HepG2 (cell line): ENCODE measurements at regions not wholly inside any gene's neighbourhood (a gene's known extent, or its start where the extent isn't known, plus 50 kb on each side); places are given as distances from the start of the nearest gene placed in this dataset.

ENCODE experiments used
- ARID5B ChIP-seq: IDR thresholded peaks from 2 replicates; pipeline ENCODE4 v1.4.0; 2020; ENCODE audit warnings: mild to moderate bottlenecking, missing genetic modification reagents
- ARNTL ChIP-seq: sonication (generic); formaldehyde crosslinking; IDR thresholded peaks from 2 replicates; pipeline ENCODE4 v1.4.0; 2020; ENCODE audit warnings: mild to moderate bottlenecking, missing genetic modification reagents
- CREM ChIP-seq, 2 experiments: sonication (generic) in 1 of 2; formaldehyde crosslinking in 1 of 2; IDR thresholded peaks; 2 replicates each; pipeline versions ENCODE4 v1.4.0 to v1.6.1; 2016 to 2020; ENCODE audit warnings: antibody characterized with exemption in 1 of 2, mild to moderate bottlenecking in 1 of 2, missing genetic modification reagents in 1 of 2
- EHMT2 ChIP-seq: fragments of 200-600 bp; sonication (generic); IDR thresholded peaks from 2 replicates; pipeline ENCODE4 v1.7.0; 2017; ENCODE audit warnings: antibody characterized with exemption, low read depth, low read length, borderline replicate concordance
- KAT8 ChIP-seq: IDR thresholded peaks from 2 replicates; pipeline ENCODE4 v1.6.1; 2016; ENCODE audit warnings: missing genetic modification reagents, missing compliant biosample characterization
- KMT2B ChIP-seq: IDR thresholded peaks from 2 replicates; pipeline ENCODE4 v1.6.1; 2016; ENCODE audit warnings: missing genetic modification reagents, missing compliant biosample characterization
- MED1 ChIP-seq: sonication (generic); formaldehyde crosslinking; IDR thresholded peaks from 2 replicates; pipeline ENCODE4 v1.4.0; 2020; ENCODE audit warnings: missing genetic modification reagents
- MED13 ChIP-seq: sonication (generic); formaldehyde crosslinking; IDR thresholded peaks from 2 replicates; pipeline ENCODE4 v1.5.0; 2020; ENCODE audit warnings: missing genetic modification reagents
- NFE2L1 ChIP-seq: sonication (generic); formaldehyde crosslinking; IDR thresholded peaks from 2 replicates; pipeline ENCODE4 v1.4.0; 2020; ENCODE audit warnings: missing genetic modification reagents, mild to moderate bottlenecking, borderline replicate concordance
- PBX3 ChIP-seq: sonication (generic); formaldehyde crosslinking; IDR thresholded peaks from 2 replicates; pipeline ENCODE4 v1.8.1; 2023; ENCODE audit warnings: missing genetic modification reagents, inconsistent platforms, borderline replicate concordance
- SCMH1 ChIP-seq: sonication (generic); formaldehyde crosslinking; IDR thresholded peaks from 2 replicates; pipeline ENCODE4 v1.9.0; 2021; ENCODE audit warnings: missing genetic modification reagents, mild to moderate bottlenecking, borderline replicate concordance
- SMARCC2 ChIP-seq: fragments of 450-650 bp; IDR thresholded peaks from 2 replicates; pipeline ENCODE4 v1.6.1; 2017; ENCODE audit warnings: antibody characterized with exemption, mild to moderate bottlenecking
- SUZ12 ChIP-seq: fragments of 150-350 bp; IDR thresholded peaks from 2 replicates; pipeline ENCODE4 v1.6.1; 2014; ENCODE audit warnings: low read depth, low read length
- TBX3 ChIP-seq: fragments of 450-650 bp; IDR thresholded peaks from 2 replicates; pipeline ENCODE4 v1.6.1; 2017; ENCODE audit warnings: antibody characterized with exemption, mild to moderate bottlenecking, inconsistent platforms, borderline replicate concordance
- WIZ ChIP-seq: sonication (generic); formaldehyde crosslinking; IDR thresholded peaks from 2 replicates; pipeline ENCODE4 v1.5.1; 2020; ENCODE audit warnings: mild to moderate bottlenecking, missing genetic modification reagents
- ZFP1 ChIP-seq: IDR thresholded peaks from 2 replicates; pipeline ENCODE4 v1.6.1; 2016
- ZNF12 ChIP-seq: sonication (generic); formaldehyde crosslinking; IDR thresholded peaks from 2 replicates; pipeline ENCODE4 v1.5.0; 2020; ENCODE audit warnings: missing genetic modification reagents
- ZNF136 ChIP-seq: sonication (generic); formaldehyde crosslinking; IDR thresholded peaks from 2 replicates; pipeline ENCODE4 v1.8.1; 2022; ENCODE audit warnings: low read depth, mild to moderate bottlenecking, moderate library complexity, missing genetic modification reagents
- ZNF430 ChIP-seq: sonication (generic); formaldehyde crosslinking; IDR thresholded peaks from 2 replicates; pipeline ENCODE4 v1.9.0; 2021; ENCODE audit warnings: mild to moderate bottlenecking, missing genetic modification reagents
- ZNF460 ChIP-seq: sonication (generic); formaldehyde crosslinking; IDR thresholded peaks from 2 replicates; pipeline ENCODE4 v1.5.1; 2020; ENCODE audit warnings: missing genetic modification reagents, mild to moderate bottlenecking, borderline replicate concordance
- ZNF564 ChIP-seq: sonication (generic); formaldehyde crosslinking; IDR thresholded peaks from 2 replicates; pipeline ENCODE4 v1.8.1; 2023; ENCODE audit warnings: mild to moderate bottlenecking, missing genetic modification reagents
- ZNF629 ChIP-seq: sonication (generic); formaldehyde crosslinking; conservative IDR thresholded peaks from 2 replicates; pipeline ENCODE4 v1.5.0; 2020; ENCODE audit warnings: missing genetic modification reagents
- ZNF660 ChIP-seq: sonication (generic); formaldehyde crosslinking; IDR thresholded peaks from 2 replicates; pipeline ENCODE4 v1.5.1; 2020; ENCODE audit warnings: mild to moderate bottlenecking, low read depth, missing genetic modification reagents, borderline replicate concordance
- ZNF800 ChIP-seq: sonication (generic); formaldehyde crosslinking; IDR thresholded peaks from 2 replicates; pipeline ENCODE4 v1.4.0; 2020; ENCODE audit warnings: missing genetic modification reagents

- TF ChIP-seq ZNF460 (CRISPR knock-in tag) (peak; percentile 54; the same call in 1 of the 2 replicates), ZNF564 (CRISPR knock-in tag) (no peak), SMARCC2 (no peak), ZNF12 (CRISPR knock-in tag) (peak; percentile 76), SCMH1 (CRISPR knock-in tag) (no peak), MED1 (CRISPR knock-in tag) (peak; percentile 89), EHMT2 (no peak), KMT2B (CRISPR knock-in tag) (no peak), TBX3 (no peak), KAT8 (peak; percentile 58; the same call in 1 of the 2 replicates), ZNF629 (CRISPR knock-in tag) (0 out of 2 replicates have a peak, but pooled peaks have one; percentile 32), ARNTL (CRISPR knock-in tag) (no peak), PBX3 (no peak), ZNF430 (CRISPR knock-in tag) (peak; percentile 67; the same call in 1 of the 2 replicates), ZNF800 (CRISPR knock-in tag) (no peak), ZNF136 (CRISPR knock-in tag) (no peak), ZFP1 (0 out of 2 replicates have a peak, but pooled peaks have one; percentile 50), WIZ (CRISPR knock-in tag) (no peak), ARID5B (CRISPR knock-in tag) (peak; percentile 96), CREM (IDR thresholded peaks at IDR 0.05) (peak; percentile 44; the same call in 1 of the 2 replicates), CREM (CRISPR knock-in tag; IDR thresholded peaks at IDR 0.05) (no peak), ZNF660 (no peak), SUZ12 (no peak), MED13 (CRISPR knock-in tag) (0 out of 2 replicates have a peak, but pooled peaks have one; percentile 27), NFE2L1 (CRISPR knock-in tag) (no peak)
These were observed 94.5 kb upstream of the SPATA31D4 start (continued) for GRCh38 chr9:81833563-81834345.
